ENCODE measurements at regions not wholly inside any gene's neighbourhood (a gene's known extent, or its start where the extent isn't known, plus 50 kb on each side); places are given as distances from the start of the nearest gene placed in this dataset.

DNA sequence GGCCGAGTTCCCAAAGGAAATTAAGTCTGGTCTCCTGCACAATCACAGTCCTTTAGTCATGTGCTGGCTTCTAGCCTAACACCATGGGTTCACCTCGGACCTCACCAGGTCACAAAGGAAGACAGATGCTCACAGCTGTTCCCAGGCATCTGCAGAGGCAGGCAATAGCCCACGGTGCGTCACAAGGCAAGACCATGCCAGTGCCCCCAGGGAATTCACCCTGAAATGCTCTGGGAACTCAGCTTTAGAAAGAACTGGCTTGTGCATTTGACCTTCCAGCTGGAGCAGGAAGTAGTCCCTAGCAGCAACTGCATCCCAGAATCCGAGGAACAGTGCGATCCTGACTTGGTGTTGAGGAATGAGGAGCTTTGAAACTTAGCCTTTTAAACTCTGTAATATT is 96.8 kb upstream of the WASF3 start:
- H4K5ac ChIP-seq (ENCODE audit: low read depth, low read length) = no peak overlapping the region
- no peak overlapping the region for H4K8ac ChIP-seq (ENCODE audit: low read depth in 2 of 2, low read length in 2 of 2)
- no peaks in the 10 kb centered on the region for H3K36me3 ChIP-seq (ENCODE audit: control insufficient read depth, insufficient read depth, low read length)
- no peak overlapping the region for H3K23ac ChIP-seq (ENCODE audit: low read depth, low read length)
- no TSS peak for BruUV-seq (replicated peaks)
- no peak overlapping the region for H2BK120ac ChIP-seq (ENCODE audit: low read depth, low read length)
- DNase-seq (peak; percentile 84), ATAC-seq (ENCODE audit: low read depth) (peak; percentile 48)
- ChIA-PET CTCF (no interaction called here), POLR2A (ENCODE audit: unreplicated experiment) (interaction anchor here (0.7 kb wide), 1 partner anchor 18 kb away, joined by 3 read pairs; no protein-coding TSS in a partner anchor)
- H4K91ac ChIP-seq (ENCODE audit: insufficient read depth, low read depth, low read length) = no peak overlapping the region
- dilution Hi-C loops (cut with HindIII; ENCODE audit: low sequenced_read_pairs, unreplicated experiment) = no loop called here
- H3K9me1 ChIP-seq (ENCODE audit: insufficient read depth, low read length) = no peaks in the 10 kb centered on the region
- no peak overlapping the region for H3K14ac ChIP-seq (replicated peaks; ENCODE audit: low read depth, low read length)
- H2BK20ac ChIP-seq (ENCODE audit: low read depth, low read length) = no peak overlapping the region
- H2AK5ac ChIP-seq (ENCODE audit: low read depth, low read length) = no peak overlapping the region
- intact Hi-C loops (cut with micrococcal nuclease) = no loop called here
- H3K9me3 ChIP-seq (ENCODE audit: control insufficient read depth, insufficient read depth, low read length) = no peaks in the 10 kb centered on the region; the same call in 1 of the 2 replicates
- no peak overlapping the region for H2BK15ac ChIP-seq (ENCODE audit: low read depth, low read length)
- no peak for TF ChIP-seq MAZ (IDR thresholded peaks at IDR 0.05; ENCODE audit: borderline replicate concordance, low read depth, low read length)
- no peak for TF ChIP-seq MAFK (IDR thresholded peaks at IDR 0.05; ENCODE audit: low read depth, low read length)
- TF ChIP-seq POLR2A (IDR thresholded peaks at IDR 0.05; ENCODE audit: low read depth, low read length) = no peak
- TF ChIP-seq CEBPB (IDR thresholded peaks at IDR 0.05; ENCODE audit: low read depth, low read length) = no peak
- no peak for TF ChIP-seq RCOR1 (IDR thresholded peaks at IDR 0.05; ENCODE audit: insufficient replicate concordance, low read length)
- no peak overlapping the region for H2BK5ac ChIP-seq (ENCODE audit: low read depth, low read length, poor library complexity, severe bottlenecking)
- H3K4ac ChIP-seq (ENCODE audit: low read depth, low read length) = no peak overlapping the region
- no peaks in the 10 kb centered on the region for H4K20me1 ChIP-seq (ENCODE audit: insufficient read depth, low read length)
- H3K79me1 ChIP-seq (ENCODE audit: low read depth in 1 of 2, low read length in 2 of 2) = no peaks in the 10 kb centered on the region
- no peak overlapping the region for H3K4me3 ChIP-seq (ENCODE audit: insufficient read depth, low read depth, low read length)
- no peak overlapping the region for H3K27ac ChIP-seq (ENCODE audit: insufficient read depth, low read length)
- H3K4me1 ChIP-seq (ENCODE audit: control insufficient read depth, insufficient read depth, low read length) = peaks cover 5% of the 10 kb centered on the region; the same call in 1 of the 2 replicates
- H3K9ac ChIP-seq (ENCODE audit: low read depth, low read length) = no peak overlapping the region
- H3K18ac ChIP-seq (ENCODE audit: low read depth, low read length) = no peak overlapping the region
- peak overlapping the region; percentile 69 for H2AFZ ChIP-seq (replicated peaks; ENCODE audit: low read length, poor library complexity)
- no peak overlapping the region for H3K56ac ChIP-seq (ENCODE audit: extremely low read depth, insufficient read depth, low read length)
- peak overlapping the region; percentile 57 for H2AK9ac ChIP-seq (replicated peaks; ENCODE audit: low read depth, low read length, poor library complexity)
- H3K4me2 ChIP-seq (ENCODE audit: low read depth, low read length) = peak overlapping the region; percentile 14; the same call in 1 of the 2 replicates
- in situ Hi-C loops (cut with MboI; ENCODE audit: low sequenced_read_pairs) = no loop called here
- H3K27me3 ChIP-seq (ENCODE audit: control insufficient read depth, insufficient read depth, low read length) = peaks cover 5% of the 10 kb centered on the region; the same call in 1 of the 2 replicates
- 13% methylated on average over 3 of the region's 6 CpGs; no CpG with 5 or more reads in 1 of the 2 experiments for WGBS, 2 experiments (ENCODE audit: extremely low coverage in 2 of 2, insufficient read length in 1 of 2)

Data from IMR-90 (cell line).